ENCODE measurements at regions not wholly inside any gene's neighbourhood (a gene's known extent, or its start where the extent isn't known, plus 50 kb on each side); places are given as distances from the start of the nearest gene placed in this dataset.

GRCh38 chr18:72935744-72936143 is 68.0 kb upstream of the NETO1 start:
- intact Hi-C loops (cut with DNase I): no loop called here
- Histone ChIP-seq H3K9me3 (no peaks in the 10 kb centered on the region), H3K4me3 (no peak overlapping the region), H3K27ac (no peak overlapping the region), H3K27me3 (ENCODE audit: insufficient read depth in 3 of 3, low read length in 2 of 3) (no peaks in the 10 kb centered on the region), H3K4me1 (no peaks in the 10 kb centered on the region), H3K36me3 (ENCODE audit: insufficient read depth in 1 of 2, low read depth in 1 of 2) (no peaks in the 10 kb centered on the region)
- WGBS, 3 donors: 60 to 62% (median 61%) methylated on average over 4 of the region's 4 CpGs
- DNase-seq (no peak), ATAC-seq (no peak)
- TF ChIP-seq, protein P1, sequence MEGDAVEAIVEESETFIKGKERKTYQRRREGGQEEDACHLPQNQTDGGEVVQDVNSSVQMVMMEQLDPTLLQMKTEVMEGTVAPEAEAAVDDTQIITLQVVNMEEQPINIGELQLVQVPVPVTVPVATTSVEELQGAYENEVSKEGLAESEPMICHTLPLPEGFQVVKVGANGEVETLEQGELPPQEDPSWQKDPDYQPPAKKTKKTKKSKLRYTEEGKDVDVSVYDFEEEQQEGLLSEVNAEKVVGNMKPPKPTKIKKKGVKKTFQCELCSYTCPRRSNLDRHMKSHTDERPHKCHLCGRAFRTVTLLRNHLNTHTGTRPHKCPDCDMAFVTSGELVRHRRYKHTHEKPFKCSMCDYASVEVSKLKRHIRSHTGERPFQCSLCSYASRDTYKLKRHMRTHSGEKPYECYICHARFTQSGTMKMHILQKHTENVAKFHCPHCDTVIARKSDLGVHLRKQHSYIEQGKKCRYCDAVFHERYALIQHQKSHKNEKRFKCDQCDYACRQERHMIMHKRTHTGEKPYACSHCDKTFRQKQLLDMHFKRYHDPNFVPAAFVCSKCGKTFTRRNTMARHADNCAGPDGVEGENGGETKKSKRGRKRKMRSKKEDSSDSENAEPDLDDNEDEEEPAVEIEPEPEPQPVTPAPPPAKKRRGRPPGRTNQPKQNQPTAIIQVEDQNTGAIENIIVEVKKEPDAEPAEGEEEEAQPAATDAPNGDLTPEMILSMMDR (IDR thresholded peaks at IDR 0.05): no peak

DNA sequence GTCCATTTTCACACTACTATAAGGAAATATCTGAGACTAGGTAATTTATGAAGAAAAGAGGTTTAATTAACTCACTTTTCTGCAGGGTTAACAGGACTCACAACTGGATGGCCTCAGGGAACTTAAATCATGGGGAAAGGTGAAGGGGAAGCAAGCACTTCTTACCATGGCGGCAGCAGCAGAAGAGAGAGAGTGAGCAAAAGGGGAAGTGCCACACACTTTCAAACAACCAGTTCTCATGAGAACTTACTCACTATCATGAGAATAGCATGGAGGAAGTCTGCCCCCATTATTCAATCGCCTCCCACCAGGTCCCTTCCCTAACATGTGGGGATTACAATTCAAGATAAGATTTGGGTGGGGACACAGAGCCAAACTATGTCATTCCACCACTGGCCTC is 55.1 kb upstream of the NETO1 start:
- H3K9me3 ChIP-seq: no peaks in the 10 kb centered on the region

More for the DNA sequence above, 55.1 kb upstream of the NETO1 start:
- no peak for ATAC-seq
- DNase-seq: no peak
- WGBS, 3 donors: 77 to 84% (median 83%) methylated on average over 2 of the region's 2 CpGs
- TF ChIP-seq, protein P1 (IDR thresholded peaks at IDR 0.05): no peak
- H3K27me3 ChIP-seq (ENCODE audit: insufficient read depth in 3 of 3, low read length in 2 of 3): no peaks in the 10 kb centered on the region
- no peak overlapping the region for H3K27ac ChIP-seq
- intact Hi-C loops (cut with DNase I): no loop called here
- H3K4me1 ChIP-seq: no peaks in the 10 kb centered on the region
- no peaks in the 10 kb centered on the region for H3K36me3 ChIP-seq (ENCODE audit: insufficient read depth in 1 of 2, low read depth in 1 of 2)
- no peak overlapping the region for H3K4me3 ChIP-seq
